ENCODE measurements at regions not wholly inside any gene's neighbourhood (a gene's known extent, or its start where the extent isn't known, plus 50 kb on each side); places are given as distances from the start of the nearest gene placed in this dataset.

GRCh38 chr11:15651033-15651432 is 536.3 kb downstream of the INSC start:
- Mint-ChIP-seq H3K36me3 (ENCODE audit: low read depth) (no peaks in the 10 kb centered on the region), H3K27me3 (ENCODE audit: insufficient read depth, low read depth, poor library complexity) (peaks cover 9% of the 10 kb centered on the region), H3K27ac (no peak overlapping the region), H3K4me3 (no peak overlapping the region), H3K4me1 (peaks cover 21% of the 10 kb centered on the region), H3K9me3 (no peaks in the 10 kb centered on the region; the same call in 2 of the 3 replicates)
- Histone ChIP-seq H3F3A (replicated peaks; ENCODE audit: low read depth) (peaks cover 4% of the 10 kb centered on the region; the same call in 1 of the 2 replicates), H3K36me3 (ENCODE audit: insufficient read depth) (no peaks in the 10 kb centered on the region), H3K27ac (ENCODE audit: low read depth) (no peak overlapping the region), H3K79me2 (replicated peaks; ENCODE audit: insufficient read depth) (no peaks in the 10 kb centered on the region), H3K9me2 (ENCODE audit: insufficient read depth) (no peaks in the 10 kb centered on the region), H3K4me1 (ENCODE audit: insufficient read depth) (peaks cover 16% of the 10 kb centered on the region; the same call in 1 of the 2 replicates), H2AFZ (peak overlapping the region; percentile 95; the same call in 1 of the 2 replicates), H3K4me2 (peak overlapping the region; percentile 82), H3K27me3 (ENCODE audit: insufficient read depth) (0 out of 2 replicates have a peak, but pooled peaks cover 4% of the 10 kb centered on the region), H4K20me1 (replicated peaks; ENCODE audit: insufficient read depth) (no peaks in the 10 kb centered on the region), H3K4me3 (peak overlapping the region; percentile 58; the same call in 1 of the 2 replicates)
- DNase-seq (ENCODE audit: low spot score) (peak; percentile 13), ATAC-seq (peak; percentile 6; the same call in 2 of the 3 replicates)
- no peak for TF ChIP-seq ZNF114 (CRISPR knock-in tag; IDR thresholded peaks at IDR 0.05)
- TF ChIP-seq, protein P1, sequence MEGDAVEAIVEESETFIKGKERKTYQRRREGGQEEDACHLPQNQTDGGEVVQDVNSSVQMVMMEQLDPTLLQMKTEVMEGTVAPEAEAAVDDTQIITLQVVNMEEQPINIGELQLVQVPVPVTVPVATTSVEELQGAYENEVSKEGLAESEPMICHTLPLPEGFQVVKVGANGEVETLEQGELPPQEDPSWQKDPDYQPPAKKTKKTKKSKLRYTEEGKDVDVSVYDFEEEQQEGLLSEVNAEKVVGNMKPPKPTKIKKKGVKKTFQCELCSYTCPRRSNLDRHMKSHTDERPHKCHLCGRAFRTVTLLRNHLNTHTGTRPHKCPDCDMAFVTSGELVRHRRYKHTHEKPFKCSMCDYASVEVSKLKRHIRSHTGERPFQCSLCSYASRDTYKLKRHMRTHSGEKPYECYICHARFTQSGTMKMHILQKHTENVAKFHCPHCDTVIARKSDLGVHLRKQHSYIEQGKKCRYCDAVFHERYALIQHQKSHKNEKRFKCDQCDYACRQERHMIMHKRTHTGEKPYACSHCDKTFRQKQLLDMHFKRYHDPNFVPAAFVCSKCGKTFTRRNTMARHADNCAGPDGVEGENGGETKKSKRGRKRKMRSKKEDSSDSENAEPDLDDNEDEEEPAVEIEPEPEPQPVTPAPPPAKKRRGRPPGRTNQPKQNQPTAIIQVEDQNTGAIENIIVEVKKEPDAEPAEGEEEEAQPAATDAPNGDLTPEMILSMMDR (conservative IDR thresholded peaks at IDR 0.05; ENCODE audit: low read depth in 2 of 2) = no peak
- TF ChIP-seq ZNF331 (CRISPR knock-in tag; IDR thresholded peaks at IDR 0.05; ENCODE audit: low read depth) = no peak
- TF ChIP-seq POLR2AphosphoS5 (IDR thresholded peaks at IDR 0.05; ENCODE audit: low read depth) = no peak
- no peak for TF ChIP-seq EZH2phosphoT487 (IDR thresholded peaks at IDR 0.05; ENCODE audit: unreplicated experiment)
- no peak for TF ChIP-seq NANOG (IDR thresholded peaks at IDR 0.05; ENCODE audit: borderline replicate concordance)
- TF ChIP-seq, protein P2, sequence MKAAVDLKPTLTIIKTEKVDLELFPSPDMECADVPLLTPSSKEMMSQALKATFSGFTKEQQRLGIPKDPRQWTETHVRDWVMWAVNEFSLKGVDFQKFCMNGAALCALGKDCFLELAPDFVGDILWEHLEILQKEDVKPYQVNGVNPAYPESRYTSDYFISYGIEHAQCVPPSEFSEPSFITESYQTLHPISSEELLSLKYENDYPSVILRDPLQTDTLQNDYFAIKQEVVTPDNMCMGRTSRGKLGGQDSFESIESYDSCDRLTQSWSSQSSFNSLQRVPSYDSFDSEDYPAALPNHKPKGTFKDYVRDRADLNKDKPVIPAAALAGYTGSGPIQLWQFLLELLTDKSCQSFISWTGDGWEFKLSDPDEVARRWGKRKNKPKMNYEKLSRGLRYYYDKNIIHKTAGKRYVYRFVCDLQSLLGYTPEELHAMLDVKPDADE (IDR thresholded peaks at IDR 0.05) = no peak
- TF ChIP-seq REST (IDR thresholded peaks at IDR 0.05; ENCODE audit: unreplicated experiment) = no peak
- no peak for TF ChIP-seq ZNF462 (CRISPR knock-in tag; IDR thresholded peaks at IDR 0.05)
- TF ChIP-seq STAT1 (IDR thresholded peaks at IDR 0.05; ENCODE audit: unreplicated experiment) = no peak
- TF ChIP-seq CREB1 (CRISPR knock-in tag; IDR thresholded peaks at IDR 0.05; ENCODE audit: low read depth) = no peak
- no peak for TF ChIP-seq EZH2 (IDR thresholded peaks at IDR 0.05; ENCODE audit: low read depth, unreplicated experiment)
- no peak for TF ChIP-seq JUNB (IDR thresholded peaks at IDR 0.05; ENCODE audit: unreplicated experiment)
